Fibroblast of skin of back (primary cell): ENCODE measurements at regions not wholly inside any gene's neighbourhood (a gene's known extent, or its start where the extent isn't known, plus 50 kb on each side); places are given as distances from the start of the nearest gene placed in this dataset.
"Not testable (repeated sequence)": the region's sequence is repeated elsewhere in the genome, so short reads cannot be mapped to it uniquely, and the experiment has no call there.

Source experiments
- DNase-seq: peaks from one replicate; pipeline ENCODE4 v3.0.0-alpha.2; 2013

DNA sequence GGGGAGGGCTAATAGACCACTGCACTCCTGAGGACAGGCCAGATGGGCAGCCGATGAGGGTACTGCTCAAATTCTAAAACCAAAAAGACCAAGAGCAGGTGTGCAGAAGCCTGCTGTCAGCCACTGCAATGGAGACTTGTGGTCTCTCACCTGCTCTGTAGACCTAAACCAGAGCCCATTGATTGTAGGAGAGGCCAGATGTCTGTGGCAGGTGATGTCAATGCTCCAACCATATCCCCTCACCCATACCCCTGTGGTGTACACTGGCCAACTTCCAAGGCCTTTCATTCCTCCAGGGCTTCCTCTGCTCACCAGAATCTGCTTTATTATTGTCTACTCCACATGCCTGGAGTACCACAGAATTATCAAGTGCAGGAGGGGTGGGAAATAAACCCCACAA lies 116.9 kb upstream of the CHST15 start:
- no peak for DNase-seq

DNA sequence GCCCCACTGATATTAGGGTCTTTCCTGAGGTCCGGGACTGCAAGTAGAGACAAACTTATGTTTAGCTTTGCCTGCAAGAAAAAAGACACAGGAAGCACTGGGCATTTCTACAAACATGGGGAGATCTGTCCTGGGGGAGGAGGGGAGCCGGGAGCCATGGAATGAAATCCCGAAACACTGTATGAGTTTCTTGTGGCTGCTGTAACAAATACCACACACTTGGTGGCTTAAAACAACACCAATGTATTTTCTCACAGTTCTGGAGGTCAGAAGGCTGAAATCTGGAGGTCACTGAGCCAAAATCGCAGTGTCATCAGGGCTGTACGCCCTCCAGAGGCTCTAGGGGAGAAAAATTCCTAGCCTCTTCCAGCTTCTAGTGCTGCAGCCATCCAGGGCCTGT lies 114.0 kb upstream of the CHST15 start:
- no peak for DNase-seq

DNA sequence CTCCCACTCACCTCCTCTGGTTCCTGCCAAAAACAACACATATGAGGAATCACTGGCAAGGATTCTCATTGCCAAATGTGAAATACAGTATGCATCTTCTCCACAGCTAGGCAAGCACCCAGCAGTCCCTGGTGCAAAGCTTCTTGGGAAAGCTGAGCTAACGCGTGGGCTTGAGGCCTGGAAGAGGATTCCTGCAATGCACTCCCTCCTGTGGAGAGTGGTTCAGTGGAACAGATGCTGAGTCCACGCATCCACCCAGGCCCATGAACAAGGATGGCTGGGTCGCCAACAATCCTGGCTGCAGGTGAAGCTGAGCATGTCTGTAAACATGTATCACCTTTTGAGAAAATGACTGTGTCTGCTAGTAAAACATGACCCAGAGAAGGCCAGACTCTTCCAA lies 113.2 kb upstream of the CHST15 start:
- no peak for DNase-seq

- no peak for DNase-seq
Observed at GRCh38 chr10:124205432-124205831, 112.0 kb upstream of the CHST15 start.

DNA sequence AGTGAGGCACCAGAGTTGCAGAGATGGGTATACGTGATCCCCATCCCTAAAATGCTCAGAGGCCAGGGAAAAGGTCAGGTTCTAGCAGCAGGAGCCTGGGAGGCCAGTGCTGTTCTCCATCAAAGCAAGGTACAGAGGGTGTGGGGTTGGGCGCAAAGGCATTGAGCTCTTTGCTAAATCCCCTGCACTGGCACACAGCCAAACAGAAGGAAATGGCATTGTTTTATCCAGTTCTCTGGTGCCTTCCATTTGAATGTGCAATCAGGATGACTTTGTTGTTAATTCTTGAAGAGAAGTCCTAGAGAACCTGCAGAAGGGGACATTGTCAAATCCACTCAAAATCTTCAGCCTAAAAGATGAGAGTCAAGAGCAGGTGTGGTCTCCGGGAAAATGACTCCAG lies 111.3 kb upstream of the CHST15 start:
- no peak for DNase-seq

GRCh38 chr10:124200011-124200410 lies 106.6 kb upstream of the CHST15 start:
- peak; percentile 65 for DNase-seq

DNA sequence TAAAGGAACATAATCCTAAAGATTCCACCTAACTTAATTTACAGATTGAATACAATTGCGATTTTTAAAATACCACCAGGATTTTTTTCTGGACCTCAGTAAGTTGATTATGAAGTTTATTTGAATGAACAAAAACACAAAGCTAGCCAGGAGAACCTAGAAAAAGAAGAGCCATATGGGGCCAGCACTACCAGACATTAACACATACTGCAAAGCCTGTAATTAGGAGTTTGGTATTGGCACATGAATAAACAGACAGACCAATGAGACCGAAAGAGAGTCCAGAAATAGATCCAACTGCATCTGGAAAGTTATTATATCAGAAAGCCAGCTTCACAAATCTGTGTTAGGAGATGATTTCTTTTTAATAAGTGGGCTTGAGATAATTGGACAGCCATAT lies 105.5 kb upstream of the CHST15 start:
- no peak for DNase-seq

DNA sequence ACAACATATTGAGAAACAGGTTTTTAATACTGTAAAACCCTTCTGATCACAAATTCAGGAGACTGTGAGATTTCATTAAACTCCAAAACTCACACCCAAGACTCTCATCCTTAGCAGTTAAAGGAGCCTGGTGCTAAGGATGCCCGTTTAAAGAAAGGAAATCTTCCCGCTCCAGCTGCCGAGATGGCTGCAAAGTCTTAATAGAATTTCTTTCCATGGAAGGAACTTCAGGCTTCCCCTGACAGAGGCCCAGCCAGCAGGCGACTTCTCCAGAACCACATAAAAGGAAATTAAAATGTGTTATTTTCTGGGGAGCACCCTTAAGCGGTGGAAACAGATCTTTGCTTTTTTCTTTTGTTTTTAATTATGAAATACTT lies 104.7 kb upstream of the CHST15 start:
- DNase-seq = no peak

DNA sequence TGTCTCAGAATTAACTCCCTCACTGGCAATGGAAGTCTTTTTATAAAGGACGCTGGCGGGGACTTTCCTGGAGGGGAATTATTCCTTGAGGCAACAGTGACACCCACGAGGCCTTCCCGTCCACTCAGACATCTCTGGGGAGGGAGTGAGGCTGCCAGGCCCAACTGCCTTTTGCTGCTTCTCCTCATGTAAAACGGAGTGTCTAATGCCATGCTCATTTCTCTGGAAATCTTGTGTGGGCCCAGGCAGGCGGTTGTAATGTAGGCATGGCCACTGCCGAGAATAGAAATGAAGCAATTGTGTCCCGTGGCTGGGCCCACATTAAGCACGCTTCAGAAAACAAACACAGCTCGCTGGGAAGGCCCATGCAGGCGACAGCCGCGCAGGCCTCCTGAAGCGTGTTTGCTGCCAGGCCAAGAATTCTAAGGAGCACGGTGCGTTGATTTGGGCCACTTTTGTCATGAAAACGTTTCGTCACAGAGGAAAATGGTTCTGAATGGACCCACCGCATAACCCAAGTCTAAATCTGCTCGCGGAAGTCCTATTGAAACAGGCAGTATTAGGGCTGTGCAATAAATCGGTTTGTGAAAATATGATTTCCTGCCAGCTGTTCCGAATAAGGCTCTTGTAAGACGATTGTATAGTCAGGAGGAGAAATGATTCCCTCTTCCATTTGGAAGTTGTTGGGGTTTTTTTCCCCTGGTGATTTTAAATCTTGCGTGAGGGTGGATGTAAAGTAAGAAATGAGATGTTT lies 104.2 kb upstream of the CHST15 start:
- peak; percentile 28 for DNase-seq

- DNase-seq = no peak
Observed at GRCh38 chr10:124196659-124197058, 103.3 kb upstream of the CHST15 start.

- no peak for DNase-seq
Observed at GRCh38 chr10:124194199-124194824, 100.9 kb upstream of the CHST15 start.

DNA sequence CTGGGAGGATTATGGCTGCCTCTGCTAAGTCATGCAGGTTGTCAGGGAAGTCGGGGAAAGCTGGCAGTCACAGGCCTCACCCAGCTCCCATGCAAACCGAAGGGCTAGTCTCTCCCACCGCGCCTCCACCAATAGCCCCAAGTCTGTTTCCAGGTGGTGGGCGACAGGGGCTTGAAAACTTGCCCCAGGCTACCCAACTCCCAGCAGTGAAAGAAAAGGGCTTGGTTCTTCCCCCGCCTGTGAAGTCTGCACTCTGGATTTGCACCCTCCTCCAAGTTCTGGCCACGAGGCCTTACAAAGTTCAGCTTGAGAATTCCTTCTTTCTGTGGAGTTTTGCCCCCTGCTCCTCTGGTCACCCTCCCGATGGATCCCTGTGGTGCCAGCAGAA lies 99.9 kb upstream of the CHST15 start:
- DNase-seq = no peak

DNA sequence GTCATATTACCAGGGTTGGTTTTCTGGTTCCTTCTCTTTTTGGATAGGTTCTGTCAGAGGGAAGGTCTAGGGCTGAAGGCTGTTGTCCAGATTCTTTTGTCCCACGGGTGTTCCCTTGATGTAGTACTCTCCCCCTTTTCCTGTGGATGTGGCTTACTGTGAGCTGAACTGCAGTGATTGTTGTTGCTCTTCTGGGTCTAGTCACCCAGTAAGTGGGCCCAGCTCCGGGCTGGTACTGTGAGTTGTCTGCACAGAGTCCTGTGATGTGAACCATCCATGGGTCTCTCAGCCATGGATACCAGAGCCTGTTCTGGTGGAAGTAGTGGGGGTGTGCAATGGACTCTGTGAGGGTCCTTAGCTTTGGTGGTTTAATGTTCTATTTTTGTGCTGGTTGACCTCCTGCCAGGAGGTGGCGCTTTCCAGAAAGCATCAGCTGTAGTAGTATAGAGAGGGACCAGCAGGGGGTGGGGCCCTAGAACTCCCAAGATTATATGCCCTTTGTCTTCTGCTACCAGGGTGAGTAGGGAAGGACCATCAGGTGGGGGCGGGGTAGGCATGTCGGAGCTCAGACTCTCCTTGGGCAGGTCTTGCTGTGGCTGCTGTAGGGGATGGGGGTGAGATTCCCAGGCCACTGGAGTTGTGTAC lies 99.4 kb upstream of the CHST15 start:
- DNase-seq = not testable (repeated sequence)

DNA sequence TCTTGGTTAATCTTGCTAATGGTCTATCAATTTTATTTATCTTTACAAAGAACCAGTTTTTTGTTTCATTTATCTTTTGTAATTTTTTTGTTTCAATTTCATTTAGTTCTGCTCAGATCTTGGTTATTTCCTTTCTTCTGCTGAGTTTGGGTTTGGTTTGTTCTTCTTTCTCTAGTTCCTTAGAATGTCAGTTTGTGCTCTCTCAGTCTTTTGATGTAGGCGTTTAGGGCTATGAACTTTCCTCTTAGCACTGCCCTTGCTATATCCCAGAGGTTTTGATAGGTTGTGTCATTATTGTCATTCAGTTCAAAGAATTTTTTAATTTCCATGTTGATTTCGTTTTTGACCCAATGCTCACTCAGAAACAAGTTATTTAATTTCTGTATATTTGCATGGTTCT lies 97.1 kb upstream of the CHST15 start:
- not testable (repeated sequence) for DNase-seq

DNA sequence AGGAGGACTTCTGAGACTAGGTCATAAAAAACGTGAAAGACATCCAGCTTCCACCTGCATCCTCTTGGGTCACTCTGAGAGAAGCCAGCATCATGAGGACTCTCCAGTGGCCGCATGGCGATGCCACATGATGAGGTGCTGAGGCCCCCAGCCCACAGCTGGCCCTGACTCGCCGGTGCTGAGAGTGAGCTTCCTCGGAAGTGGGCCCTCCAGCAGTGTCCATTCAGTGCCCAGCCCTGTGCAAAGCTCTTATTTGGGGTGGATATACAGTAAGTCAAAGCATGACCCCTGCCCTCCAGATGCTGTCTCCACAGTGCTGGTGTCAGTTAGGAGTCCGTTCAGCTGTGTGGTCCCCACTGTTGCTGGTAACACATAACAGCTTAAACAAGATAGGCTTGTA lies 93.6 kb upstream of the CHST15 start:
- DNase-seq = no peak

GRCh38 chr10:124185084-124185483 lies 91.7 kb upstream of the CHST15 start:
- no peak for DNase-seq

DNA sequence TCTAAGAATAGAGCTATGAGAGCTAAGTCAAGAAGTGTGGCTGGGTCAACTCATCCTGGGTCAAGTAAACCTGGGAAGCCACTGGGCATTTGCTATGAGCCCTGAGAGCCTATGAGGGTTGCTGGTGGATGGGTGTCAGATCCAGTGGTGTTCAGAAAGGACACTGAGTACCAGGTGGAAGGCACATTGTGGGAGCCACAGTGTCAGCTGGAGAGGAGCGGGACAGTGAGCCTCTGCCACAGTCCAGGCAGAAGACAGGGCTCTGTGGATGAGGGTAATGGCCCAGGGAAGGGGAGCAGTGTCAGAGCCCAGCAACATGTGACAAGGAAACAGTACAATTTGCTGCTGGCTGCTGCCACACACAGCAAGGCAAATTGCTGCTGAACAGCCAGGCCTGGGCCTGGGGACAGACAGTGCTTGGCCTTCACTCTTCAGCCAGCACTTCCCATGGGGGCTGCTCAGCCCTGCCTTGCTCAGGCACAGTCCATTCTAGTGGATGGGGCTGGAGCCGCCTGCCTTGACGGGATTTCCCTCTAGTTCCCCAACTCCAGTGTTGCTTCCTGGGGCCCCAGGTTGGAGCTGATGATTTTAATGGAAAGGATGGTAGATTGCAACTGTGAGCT lies 90.9 kb upstream of the CHST15 start:
- no peak for DNase-seq

DNA sequence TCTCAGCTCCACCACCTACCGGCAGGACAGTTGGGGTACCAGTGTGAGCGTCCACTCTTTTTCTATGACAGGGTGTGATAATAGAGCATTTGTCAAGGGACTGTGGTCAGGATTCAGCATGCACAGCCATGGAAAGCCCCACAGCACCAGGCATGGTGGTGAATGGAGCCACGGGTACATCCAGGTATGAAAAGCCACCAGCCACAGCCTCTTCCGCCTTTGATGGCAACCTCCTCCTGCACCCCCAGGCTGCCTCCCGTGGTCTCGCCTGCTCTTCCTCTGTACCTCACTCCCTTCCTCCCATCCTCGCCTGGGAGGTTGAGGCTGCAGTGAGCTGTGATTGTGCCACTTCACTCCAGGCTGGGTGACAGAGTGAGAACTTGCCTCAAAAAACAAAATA lies 90.2 kb upstream of the CHST15 start:
- no peak for DNase-seq

- DNase-seq = no peak
Observed at GRCh38 chr10:124182088-124182541, 88.7 kb upstream of the CHST15 start.

- no peak for DNase-seq
Observed at GRCh38 chr10:124181656-124182055, 88.3 kb upstream of the CHST15 start.

GRCh38 chr10:124180947-124181549 lies 87.7 kb upstream of the CHST15 start:
- DNase-seq = peak; percentile 77

DNA sequence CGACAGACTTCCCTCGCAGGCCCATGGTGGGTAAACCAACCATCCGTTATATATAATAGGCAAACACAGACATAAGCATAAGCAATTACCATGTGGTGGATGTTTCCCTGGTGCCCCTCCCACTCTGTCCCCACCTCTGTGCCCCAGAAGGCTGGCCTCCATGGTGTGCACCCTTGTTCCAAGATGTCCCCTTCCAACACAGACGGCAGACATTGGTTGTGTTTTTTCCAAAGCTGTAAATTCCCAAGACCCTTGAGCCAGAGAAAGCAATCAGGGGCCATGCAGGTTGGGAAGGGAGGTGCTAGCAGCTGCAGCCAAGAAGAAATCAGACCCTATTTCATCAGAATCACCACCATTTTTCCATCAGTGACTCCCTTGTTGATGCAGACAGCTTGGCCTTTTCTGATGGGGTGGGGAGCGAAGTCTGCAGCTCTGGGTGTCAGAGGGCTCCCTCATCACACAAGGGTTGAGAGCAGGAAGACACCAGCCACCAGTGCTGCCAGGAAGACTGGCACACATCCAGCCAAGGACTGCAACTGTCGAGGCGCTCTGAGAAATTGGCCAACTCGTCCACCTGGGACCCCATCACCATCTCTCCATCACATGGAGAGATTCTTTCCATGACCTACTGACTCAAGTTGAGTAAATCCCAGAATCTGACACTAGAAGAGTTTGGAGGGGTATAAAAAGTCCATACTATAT lies 86.8 kb upstream of the CHST15 start:
- DNase-seq = no peak
